ENCODE measurements at regions not wholly inside any gene's neighbourhood (a gene's known extent, or its start where the extent isn't known, plus 50 kb on each side); places are given as distances from the start of the nearest gene placed in this dataset.

- Mint-ChIP-seq H3K36me3 (no peaks in the 10 kb centered on the region), H3K27me3 (no peaks in the 10 kb centered on the region)
Measured at GRCh38 chr4:181166742-181167399, 1076.3 kb upstream of the TENM3 start.

GRCh38 chr4:181168011-181168805, 1075.0 kb upstream of the TENM3 start:
- H3K27ac Mint-ChIP-seq, result no peak overlapping the region
- no peak overlapping the region for H3K4me3 Mint-ChIP-seq
- no peaks in the 10 kb centered on the region for H3K27me3 Mint-ChIP-seq
- H3K36me3 Mint-ChIP-seq, result no peaks in the 10 kb centered on the region
- H3K9me3 Mint-ChIP-seq, result peaks cover 0 to 3% (median 2%) of the 10 kb centered on the region in 3 donors
- H3K4me1 Mint-ChIP-seq, result no peaks in the 10 kb centered on the region

More at GRCh38 chr4:181166742-181167399, 1076.3 kb upstream of the TENM3 start:
- H3K4me1 Mint-ChIP-seq, result no peaks in the 10 kb centered on the region
- no peak overlapping the region for H3K4me3 Mint-ChIP-seq
- H3K27ac Mint-ChIP-seq, result no peak overlapping the region
- peaks cover 0 to 3% (median 2%) of the 10 kb centered on the region in 3 donors for H3K9me3 Mint-ChIP-seq

DNA sequence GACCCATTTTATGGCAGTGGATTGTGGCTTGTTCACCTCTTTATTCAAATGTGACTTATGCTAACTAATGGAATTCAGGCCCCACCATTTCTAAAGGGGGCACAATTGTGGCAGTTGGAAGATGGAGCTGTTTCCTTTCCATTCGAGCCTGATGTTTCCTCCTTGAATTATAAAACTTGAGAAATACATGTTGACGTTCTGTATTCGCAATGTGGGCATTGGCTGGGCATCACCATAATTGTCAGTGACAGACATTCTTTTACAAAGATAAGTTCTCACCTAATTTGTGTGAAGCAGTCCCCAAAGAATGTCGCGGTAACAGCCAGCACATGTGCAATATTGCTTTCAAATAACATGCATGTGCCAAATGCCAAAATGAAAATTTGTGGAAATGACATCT, 1070.2 kb upstream of the TENM3 start:
- Mint-ChIP-seq H3K27ac (no peak overlapping the region), H3K36me3 (no peaks in the 10 kb centered on the region), H3K9me3 (peaks cover 0 to 6% (median 1%) of the 10 kb centered on the region in 3 donors), H3K4me3 (no peak overlapping the region), H3K4me1 (no peaks in the 10 kb centered on the region), H3K27me3 (no peaks in the 10 kb centered on the region)

DNA sequence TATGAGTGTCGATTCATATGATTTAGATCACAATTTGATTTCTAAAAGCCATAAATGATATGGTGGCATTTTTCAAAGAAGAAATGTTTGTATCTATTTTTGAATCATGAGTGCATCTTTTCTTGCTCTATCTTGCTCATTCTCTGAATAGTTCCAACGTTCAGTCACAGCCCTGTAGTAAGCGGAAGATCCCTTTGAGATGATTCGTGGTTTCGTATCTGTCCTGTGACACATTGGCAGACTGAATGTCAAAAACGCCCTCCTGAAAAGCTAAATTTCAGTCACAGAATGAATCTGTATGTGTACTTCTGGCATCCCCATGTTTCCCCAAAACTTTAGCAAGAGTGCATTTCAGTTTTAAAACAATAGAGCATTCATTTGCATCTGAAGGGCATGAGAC, 1066.9 kb upstream of the TENM3 start:
- H3K27me3 Mint-ChIP-seq, result no peaks in the 10 kb centered on the region
- H3K4me1 Mint-ChIP-seq, result no peaks in the 10 kb centered on the region
- no peak overlapping the region for H3K4me3 Mint-ChIP-seq
- no peaks in the 10 kb centered on the region for H3K36me3 Mint-ChIP-seq
- H3K27ac Mint-ChIP-seq, result no peak overlapping the region
- peaks cover 0 to 6% (median 1%) of the 10 kb centered on the region in 3 donors for H3K9me3 Mint-ChIP-seq

- Mint-ChIP-seq H3K4me3 (no peak overlapping the region), H3K27me3 (no peaks in the 10 kb centered on the region), H3K36me3 (no peaks in the 10 kb centered on the region), H3K27ac (no peak overlapping the region), H3K9me3 (peaks cover 2 to 12% (median 3%) of the 10 kb centered on the region in 3 donors), H3K4me1 (no peaks in the 10 kb centered on the region)
Measured at GRCh38 chr4:181181331-181181730, 1061.9 kb upstream of the TENM3 start.

DNA sequence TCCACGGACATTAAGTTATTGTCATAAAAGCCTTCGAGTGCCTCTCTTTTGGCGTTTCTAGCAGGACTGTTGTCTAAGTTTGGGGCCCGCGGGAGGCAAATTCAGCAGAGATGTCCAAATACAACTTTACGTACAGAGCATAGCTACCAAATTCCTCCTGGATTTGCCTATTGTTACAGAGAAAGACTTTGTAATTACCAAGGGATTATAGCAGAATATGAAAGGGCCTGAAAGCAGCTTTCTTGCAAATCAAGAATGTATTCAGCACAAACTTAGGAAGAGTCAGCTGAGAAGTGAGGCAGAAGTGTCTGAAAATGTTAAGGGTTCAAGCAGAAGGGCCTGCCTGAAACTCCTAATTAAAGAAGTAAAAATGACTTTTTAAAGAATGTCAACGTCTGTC, 1053.5 kb upstream of the TENM3 start:
- Mint-ChIP-seq H3K4me3 (no peak overlapping the region), H3K27ac (no peak overlapping the region), H3K36me3 (no peaks in the 10 kb centered on the region), H3K4me1 (no peaks in the 10 kb centered on the region), H3K9me3 (peaks cover 1 to 8% (median 5%) of the 10 kb centered on the region in 3 donors), H3K27me3 (no peaks in the 10 kb centered on the region)

DNA sequence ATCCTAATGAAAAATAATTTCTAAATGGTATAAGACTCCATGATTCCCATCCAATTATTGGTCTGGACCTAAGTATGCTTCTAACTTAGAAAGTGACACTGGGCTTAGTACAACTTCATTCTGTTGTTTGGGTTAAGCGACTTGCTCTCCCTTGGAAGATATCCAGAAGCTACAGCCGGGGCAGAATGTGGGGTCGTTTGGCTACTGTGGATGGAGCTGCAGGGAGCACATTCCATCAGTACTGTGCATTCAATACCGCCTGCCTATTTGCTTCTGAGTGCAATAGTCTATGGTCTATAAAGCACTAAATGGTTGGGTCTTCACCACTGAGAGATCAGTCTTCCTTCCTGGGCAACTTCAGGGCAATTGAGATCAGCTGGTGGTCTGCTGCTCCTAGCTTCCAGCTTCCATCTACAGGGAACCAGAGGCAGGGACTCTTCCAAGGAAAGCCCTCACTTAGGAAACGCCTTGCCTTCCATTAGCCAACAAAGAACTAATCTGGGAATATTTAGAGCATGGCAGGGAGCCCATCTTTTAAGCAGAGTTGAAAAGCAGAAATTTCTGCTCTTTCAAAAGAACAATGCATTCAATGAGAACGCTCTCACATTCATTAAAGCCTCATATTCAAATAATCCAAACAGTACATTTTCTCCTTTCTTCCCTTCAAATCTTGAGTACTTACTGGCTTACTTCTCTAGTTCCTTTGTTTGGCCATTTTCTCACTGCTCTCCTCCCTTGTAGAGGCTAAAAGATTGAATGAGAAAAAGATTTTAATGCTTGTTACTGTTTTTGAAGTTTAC, 1049.9 kb upstream of the TENM3 start:
- H3K27me3 Mint-ChIP-seq, result no peaks in the 10 kb centered on the region

DNA sequence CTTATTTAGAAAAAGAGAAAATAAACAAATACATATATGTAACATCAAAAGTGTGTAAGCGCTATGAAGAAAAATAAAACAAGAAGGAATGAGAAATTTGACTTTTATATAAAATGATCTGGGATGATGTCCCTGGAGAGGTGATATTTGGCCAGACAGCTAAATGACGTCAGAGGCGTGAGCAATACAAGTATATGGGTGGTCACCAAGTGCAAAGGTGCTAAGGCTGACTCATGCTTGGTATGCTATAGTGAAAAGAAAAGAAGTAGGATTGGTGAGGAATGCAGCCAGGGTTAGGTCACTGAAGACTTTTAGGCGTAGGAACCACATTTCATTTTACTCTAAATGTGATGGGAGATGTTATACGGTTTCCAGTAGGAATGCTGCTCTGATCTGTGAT, 1049.1 kb upstream of the TENM3 start:
- Mint-ChIP-seq H3K36me3 (no peaks in the 10 kb centered on the region), H3K4me3 (no peak overlapping the region), H3K9me3 (peaks cover 0 to 3% (median 3%) of the 10 kb centered on the region in 3 donors), H3K4me1 (no peaks in the 10 kb centered on the region), H3K27me3 (no peaks in the 10 kb centered on the region), H3K27ac (no peak overlapping the region)

More for the DNA sequence above, 1049.9 kb upstream of the TENM3 start:
- peaks cover 0 to 5% (median 1%) of the 10 kb centered on the region in 3 donors for H3K9me3 Mint-ChIP-seq
- H3K4me1 Mint-ChIP-seq, result no peaks in the 10 kb centered on the region
- no peak overlapping the region for H3K4me3 Mint-ChIP-seq
- H3K27ac Mint-ChIP-seq, result no peak overlapping the region
- no peaks in the 10 kb centered on the region for H3K36me3 Mint-ChIP-seq

DNA sequence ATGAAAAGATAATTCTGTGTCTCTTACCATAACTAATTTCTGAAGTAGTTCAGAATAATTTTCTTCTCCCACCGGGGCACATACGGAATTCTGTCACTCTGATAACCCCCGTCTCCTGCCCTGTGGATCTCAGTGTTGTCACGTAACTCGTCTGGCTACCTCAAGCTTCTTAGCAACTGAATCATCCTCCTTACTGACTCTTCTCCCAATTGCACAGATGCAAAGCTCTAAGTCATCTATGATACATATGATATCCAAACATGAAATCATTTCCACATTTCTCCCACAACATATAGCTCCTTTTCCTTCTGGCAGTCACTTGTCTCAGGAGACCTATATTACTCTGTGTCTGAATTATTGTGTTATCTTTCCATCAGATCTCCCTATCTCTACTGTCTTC, 1043.1 kb upstream of the TENM3 start:
- Mint-ChIP-seq H3K27me3 (no peaks in the 10 kb centered on the region), H3K36me3 (no peaks in the 10 kb centered on the region), H3K27ac (peak overlapping the region in 1 of 3 donors; percentile 57), H3K4me3 (no peak overlapping the region), H3K9me3 (peaks cover 0 to 6% (median 0%) of the 10 kb centered on the region in 3 donors), H3K4me1 (no peaks in the 10 kb centered on the region)

GRCh38 chr4:181202240-181202639, 1041.0 kb upstream of the TENM3 start:
- H3K4me3 Mint-ChIP-seq, result no peak overlapping the region
- H3K36me3 Mint-ChIP-seq, result no peaks in the 10 kb centered on the region
- no peaks in the 10 kb centered on the region for H3K4me1 Mint-ChIP-seq
- H3K27me3 Mint-ChIP-seq, result no peaks in the 10 kb centered on the region
- H3K27ac Mint-ChIP-seq, result no peak overlapping the region
- peaks cover 0 to 7% (median 0%) of the 10 kb centered on the region in 3 donors for H3K9me3 Mint-ChIP-seq

DNA sequence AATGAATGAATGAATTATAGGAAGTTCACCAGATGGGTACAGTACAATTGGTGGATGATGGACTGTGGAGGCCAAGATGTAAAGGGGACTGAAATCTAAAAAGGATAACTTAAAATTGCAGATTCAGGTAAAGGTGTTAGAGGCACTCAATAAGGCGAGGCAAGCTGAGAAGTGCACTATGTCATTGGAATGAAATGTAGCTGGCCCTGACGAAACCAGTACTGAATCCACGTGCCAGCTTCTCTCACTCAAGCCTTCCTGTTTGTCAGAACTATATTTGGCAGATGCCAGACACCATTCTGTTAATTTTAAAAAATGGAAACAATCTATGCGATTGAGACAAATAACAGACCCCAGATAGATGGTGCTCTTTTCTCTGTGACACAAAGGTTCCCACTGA, 1039.1 kb upstream of the TENM3 start:
- Mint-ChIP-seq H3K27me3 (no peaks in the 10 kb centered on the region), H3K27ac (no peak overlapping the region), H3K4me1 (no peaks in the 10 kb centered on the region), H3K9me3 (peaks cover 0 to 5% (median 0%) of the 10 kb centered on the region in 3 donors), H3K4me3 (no peak overlapping the region), H3K36me3 (no peaks in the 10 kb centered on the region)

GRCh38 chr4:181213551-181213950, 1029.7 kb upstream of the TENM3 start:
- Mint-ChIP-seq H3K27me3 (no peaks in the 10 kb centered on the region), H3K36me3 (no peaks in the 10 kb centered on the region), H3K4me3 (no peak overlapping the region), H3K27ac (no peak overlapping the region), H3K9me3 (peaks cover 0 to 4% (median 1%) of the 10 kb centered on the region in 3 donors), H3K4me1 (peaks cover 0 to 2% (median 0%) of the 10 kb centered on the region in 3 donors)

- Mint-ChIP-seq H3K9me3 (no peaks in the 10 kb centered on the region), H3K36me3 (no peaks in the 10 kb centered on the region), H3K4me1 (peaks cover 0 to 4% (median 0%) of the 10 kb centered on the region in 3 donors), H3K27me3 (no peaks in the 10 kb centered on the region), H3K27ac (no peak overlapping the region), H3K4me3 (no peak overlapping the region)
Measured at GRCh38 chr4:181216501-181216900, 1026.7 kb upstream of the TENM3 start.

GRCh38 chr4:181219783-181220416, 1023.3 kb upstream of the TENM3 start:
- no peaks in the 10 kb centered on the region for H3K27me3 Mint-ChIP-seq
- H3K36me3 Mint-ChIP-seq, result no peaks in the 10 kb centered on the region
- H3K27ac Mint-ChIP-seq, result no peak overlapping the region
- H3K4me1 Mint-ChIP-seq, result peaks cover 0 to 4% (median 0%) of the 10 kb centered on the region in 3 donors
- peak overlapping the region in 1 of 4 donors; percentile 27 for H3K4me3 Mint-ChIP-seq
- H3K9me3 Mint-ChIP-seq, result peaks cover 0 to 2% (median 0%) of the 10 kb centered on the region in 3 donors

Data from IgD-negative memory B cell (primary cell).